RWPE2 (cell line): ENCODE measurements at regions not wholly inside any gene's neighbourhood (a gene's known extent, or its start where the extent isn't known, plus 50 kb on each side); places are given as distances from the start of the nearest gene placed in this dataset.

Source experiments
- ATAC-seq: fragments of 200-7000 bp; cut with Tn5 transposase; 3 replicates; pipeline ENCODE4 v1.9.1; 2021; ENCODE audit warnings: low read depth
- DNase-seq: peaks from one replicate; pipeline ENCODE4 v3.0.0-alpha.2; 2020; ENCODE audit warnings: low spot score
- H3K27ac ChIP-seq: fragments of 450-650 bp; 2 replicates; pipeline ENCODE4 v1.5.1; 2017; ENCODE audit warnings: mild to moderate bottlenecking; ENCODE audit not compliant: poor library complexity, severe bottlenecking
- H3K27me3 ChIP-seq: fragments of 250-450 bp; sonication (Bioruptor Pico); 2 replicates; pipeline ENCODE4 v1.5.1; 2021; ENCODE audit warnings: mild to moderate bottlenecking, moderate library complexity; ENCODE audit not compliant: insufficient read depth, poor library complexity, severe bottlenecking
- H3K36me3 ChIP-seq: fragments of 250-450 bp; sonication (Bioruptor Pico); 2 replicates; pipeline ENCODE4 v1.5.1; 2020; ENCODE audit warnings: low read depth, mild to moderate bottlenecking, moderate library complexity
- H3K4me1 ChIP-seq: fragments of 250-450 bp; sonication (Bioruptor Pico); 2 replicates; pipeline ENCODE4 v1.5.1; 2021; ENCODE audit warnings: mild to moderate bottlenecking, moderate library complexity; ENCODE audit not compliant: insufficient read depth, poor library complexity, severe bottlenecking
- H3K4me3 ChIP-seq: fragments of 250-450 bp; sonication (Bioruptor Pico); 2 replicates; pipeline ENCODE4 v1.5.1; 2021; ENCODE audit warnings: mild to moderate bottlenecking, moderate library complexity; ENCODE audit not compliant: severe bottlenecking
- H3K9me3 ChIP-seq: fragments of 250-450 bp; sonication (Bioruptor Pico); 2 replicates; pipeline ENCODE4 v1.5.1; 2021; ENCODE audit warnings: mild to moderate bottlenecking, moderate library complexity; ENCODE audit not compliant: severe bottlenecking
- TF ChIP-seq, protein P1 (sequence below): fragments of 450-650 bp; IDR thresholded peaks from one replicate; pipeline ENCODE4 v1.5.1; 2017; ENCODE audit warnings: mild to moderate bottlenecking, moderate library complexity; ENCODE audit not compliant: poor library complexity, severe bottlenecking

DNA sequence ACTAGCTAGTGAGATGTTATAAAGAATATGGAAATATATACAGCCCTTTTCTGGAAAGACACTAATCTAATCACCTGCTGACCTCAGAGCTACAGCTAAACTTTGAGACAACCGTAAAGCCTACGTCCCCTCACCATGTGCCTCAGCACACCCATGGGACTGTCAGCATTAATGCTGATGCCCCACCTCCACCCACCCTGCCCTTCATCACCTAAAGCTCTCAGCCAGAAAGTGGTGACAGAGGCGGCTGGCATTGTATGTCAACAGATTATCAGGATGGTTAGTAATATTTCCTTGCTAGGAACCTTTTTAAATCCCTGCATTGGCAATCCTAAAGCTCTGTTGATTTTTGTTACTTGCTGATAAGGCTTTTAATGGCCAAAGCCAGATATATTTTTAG, 1177.9 kb downstream of the DIAPH3 start:
- no peaks in the 10 kb centered on the region for H3K9me3 ChIP-seq
- TF ChIP-seq, protein P1, sequence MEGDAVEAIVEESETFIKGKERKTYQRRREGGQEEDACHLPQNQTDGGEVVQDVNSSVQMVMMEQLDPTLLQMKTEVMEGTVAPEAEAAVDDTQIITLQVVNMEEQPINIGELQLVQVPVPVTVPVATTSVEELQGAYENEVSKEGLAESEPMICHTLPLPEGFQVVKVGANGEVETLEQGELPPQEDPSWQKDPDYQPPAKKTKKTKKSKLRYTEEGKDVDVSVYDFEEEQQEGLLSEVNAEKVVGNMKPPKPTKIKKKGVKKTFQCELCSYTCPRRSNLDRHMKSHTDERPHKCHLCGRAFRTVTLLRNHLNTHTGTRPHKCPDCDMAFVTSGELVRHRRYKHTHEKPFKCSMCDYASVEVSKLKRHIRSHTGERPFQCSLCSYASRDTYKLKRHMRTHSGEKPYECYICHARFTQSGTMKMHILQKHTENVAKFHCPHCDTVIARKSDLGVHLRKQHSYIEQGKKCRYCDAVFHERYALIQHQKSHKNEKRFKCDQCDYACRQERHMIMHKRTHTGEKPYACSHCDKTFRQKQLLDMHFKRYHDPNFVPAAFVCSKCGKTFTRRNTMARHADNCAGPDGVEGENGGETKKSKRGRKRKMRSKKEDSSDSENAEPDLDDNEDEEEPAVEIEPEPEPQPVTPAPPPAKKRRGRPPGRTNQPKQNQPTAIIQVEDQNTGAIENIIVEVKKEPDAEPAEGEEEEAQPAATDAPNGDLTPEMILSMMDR: no peak
- H3K27ac ChIP-seq: no peak overlapping the region
- ATAC-seq: no peak
- no peaks in the 10 kb centered on the region for H3K27me3 ChIP-seq
- H3K4me3 ChIP-seq: no peak overlapping the region
- no peaks in the 10 kb centered on the region for H3K36me3 ChIP-seq
- H3K4me1 ChIP-seq: no peaks in the 10 kb centered on the region
- DNase-seq: no peak

DNA sequence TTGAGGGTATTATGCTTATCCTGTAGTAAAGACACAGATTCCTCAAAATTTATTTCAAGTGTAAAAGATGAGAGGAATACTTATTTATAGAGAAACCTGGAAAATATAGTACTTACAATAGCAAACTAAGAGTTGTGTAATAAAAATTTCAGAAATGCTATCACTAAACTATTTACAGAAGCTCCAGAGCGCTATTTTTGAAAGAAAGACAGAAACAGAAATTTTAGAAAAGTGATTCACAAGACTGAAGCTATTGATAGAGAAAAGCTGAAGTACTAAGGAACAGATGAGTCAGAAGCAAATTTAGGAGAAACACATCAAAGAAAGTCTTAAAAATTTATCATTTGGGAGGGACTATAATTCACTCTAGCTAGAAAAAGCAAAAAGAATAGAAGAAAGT, 1174.2 kb downstream of the DIAPH3 start:
- TF ChIP-seq, protein P1: no peak
- DNase-seq: no peak
- Histone ChIP-seq H3K27ac (no peak overlapping the region), H3K4me1 (no peaks in the 10 kb centered on the region), H3K9me3 (no peaks in the 10 kb centered on the region), H3K27me3 (no peaks in the 10 kb centered on the region), H3K4me3 (no peak overlapping the region), H3K36me3 (no peaks in the 10 kb centered on the region)
- no peak for ATAC-seq

DNA sequence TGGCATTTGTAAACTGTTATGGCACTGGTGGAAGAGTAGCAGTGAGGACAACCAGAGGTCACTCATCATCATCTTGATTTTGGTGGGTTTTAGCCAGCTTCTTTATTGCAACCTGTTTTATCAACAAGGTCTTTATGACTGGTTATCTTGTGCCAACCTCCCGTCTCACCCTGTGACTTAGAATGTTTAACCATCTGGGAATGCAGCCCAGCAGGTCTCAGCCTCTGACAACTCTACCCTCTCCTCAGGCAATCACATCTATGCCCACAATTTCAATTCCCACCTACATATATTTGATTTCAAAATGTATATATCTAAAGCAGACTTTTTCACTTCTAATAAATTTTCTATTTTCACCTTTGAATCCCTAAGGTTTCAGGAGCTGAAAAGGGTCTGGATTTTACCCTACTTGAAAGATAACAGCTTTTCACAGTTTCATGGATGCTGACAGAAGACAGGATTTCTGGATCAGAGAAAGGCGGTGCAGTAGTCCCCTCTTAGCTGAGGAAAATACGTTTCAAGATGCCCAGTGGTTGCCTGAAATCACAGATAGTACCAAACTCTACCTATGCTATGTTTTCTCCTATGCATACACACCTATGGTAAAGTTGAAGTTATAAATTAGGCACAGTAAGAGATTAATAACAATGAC, 1171.8 kb downstream of the DIAPH3 start:
- no peak overlapping the region for H3K27ac ChIP-seq
- H3K4me1 ChIP-seq: no peaks in the 10 kb centered on the region
- ATAC-seq: no peak
- DNase-seq: no peak
- no peaks in the 10 kb centered on the region for H3K36me3 ChIP-seq
- no peak overlapping the region for H3K4me3 ChIP-seq
- TF ChIP-seq, protein P1: no peak
- no peaks in the 10 kb centered on the region for H3K27me3 ChIP-seq
- H3K9me3 ChIP-seq: no peaks in the 10 kb centered on the region

DNA sequence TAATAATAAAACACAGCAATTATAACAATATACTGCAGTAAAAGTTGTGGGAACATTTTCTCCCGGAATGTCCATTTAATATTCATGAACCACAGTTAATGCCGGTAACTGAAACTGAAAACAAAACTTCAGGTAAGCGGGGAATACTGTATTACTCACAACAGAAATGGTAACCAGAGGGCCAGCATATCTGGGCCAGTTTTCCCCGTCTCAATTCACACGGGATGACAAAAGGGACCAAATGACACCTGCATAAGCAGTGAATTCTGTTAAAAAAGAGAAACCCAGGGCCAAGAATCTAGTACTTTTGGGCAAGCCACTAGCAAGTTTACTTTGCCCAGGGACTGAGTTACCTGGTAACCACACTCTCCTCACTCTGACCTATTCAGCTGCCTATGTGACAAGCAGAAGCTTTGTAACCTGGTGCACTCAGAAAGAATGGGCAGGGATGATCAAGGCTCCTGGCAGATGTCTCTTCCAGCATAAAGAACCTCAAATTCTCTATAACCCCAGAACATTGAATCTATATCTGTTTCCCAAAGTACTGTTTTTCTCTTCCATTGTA, 1171.2 kb downstream of the DIAPH3 start:
- TF ChIP-seq, protein P1: no peak
- no peak for ATAC-seq
- no peaks in the 10 kb centered on the region for H3K36me3 ChIP-seq
- H3K27ac ChIP-seq: no peak overlapping the region
- no peak overlapping the region for H3K4me3 ChIP-seq
- no peaks in the 10 kb centered on the region for H3K27me3 ChIP-seq
- no peak for DNase-seq
- H3K9me3 ChIP-seq: no peaks in the 10 kb centered on the region
- no peaks in the 10 kb centered on the region for H3K4me1 ChIP-seq

DNA sequence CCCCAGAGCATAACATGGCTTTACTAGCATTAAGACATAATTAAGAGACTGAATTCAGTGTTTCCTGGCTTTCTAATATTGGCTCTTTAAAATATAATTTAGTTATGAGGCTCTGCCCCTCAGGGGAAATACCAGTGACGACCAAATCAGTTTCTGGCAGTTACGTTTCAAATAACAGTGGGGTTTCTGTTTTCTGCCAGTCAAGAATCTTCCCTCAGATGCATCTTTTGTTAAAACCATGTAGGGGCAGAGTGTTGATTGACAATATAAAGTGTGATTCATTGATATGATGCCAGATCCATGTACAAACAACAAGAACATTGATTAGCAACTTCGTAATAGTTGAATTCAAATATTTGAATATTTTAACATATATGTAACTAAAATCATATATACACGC, 1169.7 kb downstream of the DIAPH3 start:
- H3K27ac ChIP-seq: no peak overlapping the region
- DNase-seq (no peak), ATAC-seq (no peak)
- no peaks in the 10 kb centered on the region for H3K36me3 ChIP-seq
- H3K9me3 ChIP-seq: no peaks in the 10 kb centered on the region
- TF ChIP-seq, protein P1: no peak
- H3K27me3 ChIP-seq: peaks cover 3% of the 10 kb centered on the region
- no peak overlapping the region for H3K4me3 ChIP-seq
- H3K4me1 ChIP-seq: no peaks in the 10 kb centered on the region
